22Rv1 (cell line): ENCODE measurements at regions not wholly inside any gene's neighbourhood (a gene's known extent, or its start where the extent isn't known, plus 50 kb on each side); places are given as distances from the start of the nearest gene placed in this dataset.

Experiments used
- ZFX ChIP-seq: fragments of 450-650 bp; IDR thresholded peaks from 2 replicates; pipeline ENCODE4 v1.6.1; 2017; ENCODE audit warnings: antibody characterized with exemption, borderline replicate concordance
- TF ChIP-seq, protein P1 (sequence below): fragments of 450-650 bp; IDR thresholded peaks from 2 replicates; pipeline ENCODE4 v1.5.1; 2017; ENCODE audit warnings: mild to moderate bottlenecking

DNA sequence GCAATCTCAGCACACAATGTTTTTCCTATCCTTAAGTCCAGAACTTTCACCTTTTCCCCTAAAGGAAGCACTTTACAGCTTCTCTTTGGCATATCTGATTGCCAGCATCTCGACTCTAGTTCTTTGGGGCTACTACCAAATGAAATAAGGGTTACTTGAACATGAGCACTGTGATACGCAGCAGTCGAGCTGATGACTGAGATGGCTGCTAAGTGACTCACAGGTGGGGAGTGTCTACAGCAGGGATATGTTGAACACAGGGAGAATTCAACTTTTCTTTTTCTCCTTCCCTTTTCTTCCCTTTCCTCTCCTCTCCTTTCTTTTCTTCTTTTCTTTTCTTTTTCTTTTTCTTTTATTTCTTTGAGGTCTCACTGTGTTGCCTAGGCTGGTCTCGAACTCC lies 334.8 kb downstream of the MAF start:
- TF ChIP-seq, protein P1, sequence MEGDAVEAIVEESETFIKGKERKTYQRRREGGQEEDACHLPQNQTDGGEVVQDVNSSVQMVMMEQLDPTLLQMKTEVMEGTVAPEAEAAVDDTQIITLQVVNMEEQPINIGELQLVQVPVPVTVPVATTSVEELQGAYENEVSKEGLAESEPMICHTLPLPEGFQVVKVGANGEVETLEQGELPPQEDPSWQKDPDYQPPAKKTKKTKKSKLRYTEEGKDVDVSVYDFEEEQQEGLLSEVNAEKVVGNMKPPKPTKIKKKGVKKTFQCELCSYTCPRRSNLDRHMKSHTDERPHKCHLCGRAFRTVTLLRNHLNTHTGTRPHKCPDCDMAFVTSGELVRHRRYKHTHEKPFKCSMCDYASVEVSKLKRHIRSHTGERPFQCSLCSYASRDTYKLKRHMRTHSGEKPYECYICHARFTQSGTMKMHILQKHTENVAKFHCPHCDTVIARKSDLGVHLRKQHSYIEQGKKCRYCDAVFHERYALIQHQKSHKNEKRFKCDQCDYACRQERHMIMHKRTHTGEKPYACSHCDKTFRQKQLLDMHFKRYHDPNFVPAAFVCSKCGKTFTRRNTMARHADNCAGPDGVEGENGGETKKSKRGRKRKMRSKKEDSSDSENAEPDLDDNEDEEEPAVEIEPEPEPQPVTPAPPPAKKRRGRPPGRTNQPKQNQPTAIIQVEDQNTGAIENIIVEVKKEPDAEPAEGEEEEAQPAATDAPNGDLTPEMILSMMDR = no peak
- TF ChIP-seq ZFX = no peak
